ENCODE measurements at regions not wholly inside any gene's neighbourhood (a gene's known extent, or its start where the extent isn't known, plus 50 kb on each side); places are given as distances from the start of the nearest gene placed in this dataset.

GRCh38 chr2:121918231-121918630, 162.8 kb downstream of the TSN start:
- Mint-ChIP-seq H3K27ac (no peak overlapping the region), H3K36me3 (no peaks in the 10 kb centered on the region), H3K27me3 (ENCODE audit: insufficient read depth, low read depth) (peaks cover 5% of the 10 kb centered on the region), H3K9me3 (no peaks in the 10 kb centered on the region), H3K4me3 (no peak overlapping the region), H3K4me1 (no peaks in the 10 kb centered on the region)
- Histone ChIP-seq H3K4me2 (no peak overlapping the region), H4K20me1 (ENCODE audit: low read depth) (no peaks in the 10 kb centered on the region), H3K27me3 (no peaks in the 10 kb centered on the region), H3K4me1 (no peaks in the 10 kb centered on the region), H3K27ac (no peak overlapping the region), H3K9me3 (ENCODE audit: low read depth) (no peaks in the 10 kb centered on the region), H2AFZ (replicated peaks) (no peak overlapping the region), H3K4me3 (no peak overlapping the region), H3K9ac (no peak overlapping the region), H3F3A (ENCODE audit: low read depth) (no peaks in the 10 kb centered on the region), H3K79me2 (ENCODE audit: low read depth) (no peaks in the 10 kb centered on the region), H3K36me3 (no peaks in the 10 kb centered on the region)
- TF ChIP-seq, protein P1, sequence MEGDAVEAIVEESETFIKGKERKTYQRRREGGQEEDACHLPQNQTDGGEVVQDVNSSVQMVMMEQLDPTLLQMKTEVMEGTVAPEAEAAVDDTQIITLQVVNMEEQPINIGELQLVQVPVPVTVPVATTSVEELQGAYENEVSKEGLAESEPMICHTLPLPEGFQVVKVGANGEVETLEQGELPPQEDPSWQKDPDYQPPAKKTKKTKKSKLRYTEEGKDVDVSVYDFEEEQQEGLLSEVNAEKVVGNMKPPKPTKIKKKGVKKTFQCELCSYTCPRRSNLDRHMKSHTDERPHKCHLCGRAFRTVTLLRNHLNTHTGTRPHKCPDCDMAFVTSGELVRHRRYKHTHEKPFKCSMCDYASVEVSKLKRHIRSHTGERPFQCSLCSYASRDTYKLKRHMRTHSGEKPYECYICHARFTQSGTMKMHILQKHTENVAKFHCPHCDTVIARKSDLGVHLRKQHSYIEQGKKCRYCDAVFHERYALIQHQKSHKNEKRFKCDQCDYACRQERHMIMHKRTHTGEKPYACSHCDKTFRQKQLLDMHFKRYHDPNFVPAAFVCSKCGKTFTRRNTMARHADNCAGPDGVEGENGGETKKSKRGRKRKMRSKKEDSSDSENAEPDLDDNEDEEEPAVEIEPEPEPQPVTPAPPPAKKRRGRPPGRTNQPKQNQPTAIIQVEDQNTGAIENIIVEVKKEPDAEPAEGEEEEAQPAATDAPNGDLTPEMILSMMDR (IDR thresholded peaks at IDR 0.05): no peak
- TF ChIP-seq EZH2 (IDR thresholded peaks at IDR 0.05) (no peak), EZH2phosphoT487 (IDR thresholded peaks at IDR 0.05) (no peak)
- no peak for DNase-seq (ENCODE audit: low spot score)

- no peak overlapping the region for H3K4me3 Mint-ChIP-seq
- peaks cover 1% of the 10 kb centered on the region for H3K36me3 Mint-ChIP-seq
- no peaks in the 10 kb centered on the region for H3K79me2 ChIP-seq (ENCODE audit: low read depth)
- H3K4me1 Mint-ChIP-seq: no peaks in the 10 kb centered on the region
- no peak overlapping the region for H3K9ac ChIP-seq
- no peaks in the 10 kb centered on the region for H3K36me3 ChIP-seq
- no peak overlapping the region for H3K4me2 ChIP-seq
- no peak for DNase-seq (ENCODE audit: low spot score)
- H3K27ac Mint-ChIP-seq: no peak overlapping the region
- peaks cover 5% of the 10 kb centered on the region for H3K27me3 Mint-ChIP-seq (ENCODE audit: insufficient read depth, low read depth)
- H3K9me3 Mint-ChIP-seq: no peaks in the 10 kb centered on the region
- H3K4me1 ChIP-seq: no peaks in the 10 kb centered on the region
- H2AFZ ChIP-seq (replicated peaks): no peak overlapping the region
- no peaks in the 10 kb centered on the region for H3K27me3 ChIP-seq
- no peaks in the 10 kb centered on the region for H4K20me1 ChIP-seq (ENCODE audit: low read depth)
- TF ChIP-seq, protein P1 (IDR thresholded peaks at IDR 0.05): no peak
- TF ChIP-seq EZH2 (IDR thresholded peaks at IDR 0.05): no peak
- no peak for TF ChIP-seq EZH2phosphoT487 (IDR thresholded peaks at IDR 0.05)
- no peak overlapping the region for H3K4me3 ChIP-seq
- H3K27ac ChIP-seq: no peak overlapping the region
- H3K9me3 ChIP-seq (ENCODE audit: low read depth): no peaks in the 10 kb centered on the region
- no peaks in the 10 kb centered on the region for H3F3A ChIP-seq (ENCODE audit: low read depth)
Measured at GRCh38 chr2:121919803-121920202, 164.4 kb downstream of the TSN start.

- H3K9me3 Mint-ChIP-seq: no peaks in the 10 kb centered on the region
- Histone ChIP-seq H3K27ac (no peak overlapping the region), H3K4me1 (no peaks in the 10 kb centered on the region), H3K9me3 (ENCODE audit: low read depth) (no peaks in the 10 kb centered on the region), H3K36me3 (no peaks in the 10 kb centered on the region), H4K20me1 (ENCODE audit: low read depth) (no peaks in the 10 kb centered on the region), H3K4me2 (no peak overlapping the region), H3F3A (ENCODE audit: low read depth) (no peaks in the 10 kb centered on the region), H3K27me3 (no peaks in the 10 kb centered on the region), H3K9ac (no peak overlapping the region), H2AFZ (replicated peaks) (no peak overlapping the region), H3K4me3 (no peak overlapping the region), H3K79me2 (ENCODE audit: low read depth) (no peaks in the 10 kb centered on the region)
- no peak for DNase-seq (ENCODE audit: low spot score)
- H3K4me1 Mint-ChIP-seq: no peaks in the 10 kb centered on the region
- no peak overlapping the region for H3K4me3 Mint-ChIP-seq
- TF ChIP-seq, protein P1 (IDR thresholded peaks at IDR 0.05): no peak
- TF ChIP-seq EZH2 (IDR thresholded peaks at IDR 0.05): no peak
- no peak for TF ChIP-seq EZH2phosphoT487 (IDR thresholded peaks at IDR 0.05)
- no peak overlapping the region for H3K27ac Mint-ChIP-seq
- H3K27me3 Mint-ChIP-seq (ENCODE audit: insufficient read depth, low read depth): peaks cover 2% of the 10 kb centered on the region
- H3K36me3 Mint-ChIP-seq: peaks cover 1% of the 10 kb centered on the region
Measured at GRCh38 chr2:121925466-121925865, 170.0 kb downstream of the TSN start.

All from neural progenitor cell (in vitro differentiated cells).